ENCODE measurements at regions not wholly inside any gene's neighbourhood (a gene's known extent, or its start where the extent isn't known, plus 50 kb on each side); places are given as distances from the start of the nearest gene placed in this dataset.

GRCh38 chr5:88144219-88145001 is 124.2 kb downstream of the TMEM161B start:
- DNase-seq = peak; percentile 14
- ATAC-seq = no peak

GRCh38 chr5:88143693-88144218 is 124.9 kb downstream of the TMEM161B start:
- DNase-seq (no peak), ATAC-seq (no peak)

- no peak for DNase-seq
- no peak for ATAC-seq
Measured at GRCh38 chr5:88142886-88143692, 125.6 kb downstream of the TMEM161B start.

GRCh38 chr5:88142636-88142885 is 126.1 kb downstream of the TMEM161B start:
- ATAC-seq = no peak

DNA sequence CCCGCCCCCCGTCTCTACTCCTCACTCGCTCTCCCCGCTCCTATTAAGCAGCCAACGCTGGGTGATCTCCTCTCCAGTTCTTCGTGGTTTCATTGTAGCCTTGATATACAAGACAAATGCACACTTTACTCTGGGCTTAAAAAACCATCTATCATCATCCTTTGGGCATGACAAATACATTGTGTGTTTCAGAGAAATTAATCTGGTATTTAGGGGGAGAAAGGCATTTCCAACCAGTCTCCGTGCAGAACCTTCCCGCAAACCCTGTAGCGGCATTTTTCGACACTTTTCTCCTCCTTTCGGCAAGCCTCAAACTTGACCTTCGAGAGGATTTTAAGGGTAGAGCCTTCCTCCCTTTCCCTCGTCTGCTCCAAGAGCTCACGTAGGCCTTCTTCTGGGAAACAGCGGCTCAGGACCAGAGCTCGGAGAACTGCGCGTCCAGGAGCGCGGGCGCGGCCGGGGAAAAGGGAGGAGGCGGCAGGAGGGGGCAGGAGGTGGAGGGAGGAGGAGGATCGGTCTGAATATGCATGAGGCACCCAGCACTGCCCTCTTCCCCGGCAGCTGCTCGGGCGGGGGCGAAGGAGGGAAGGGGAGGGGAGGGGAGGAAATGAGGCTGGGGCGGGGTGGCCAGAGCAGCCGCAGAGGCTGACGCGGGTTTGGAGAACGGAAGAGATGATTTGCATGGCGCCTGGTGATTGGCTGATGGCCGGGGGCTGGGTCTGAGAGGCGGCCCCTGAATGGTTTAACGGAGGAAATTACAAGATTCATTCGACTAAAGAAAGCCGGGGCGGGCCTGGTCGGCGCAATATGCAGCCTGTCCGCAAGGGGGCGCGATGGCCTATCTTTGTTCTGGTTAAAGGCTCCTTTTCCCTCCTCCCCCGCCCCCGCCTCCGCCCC is 127.5 kb downstream of the TMEM161B start:
- ATAC-seq (peak; percentile 89), DNase-seq (peak; percentile 81)

More at GRCh38 chr5:88142636-88142885, 126.1 kb downstream of the TMEM161B start:
- DNase-seq = no peak

GRCh38 chr5:88140396-88140855 is 128.2 kb downstream of the TMEM161B start:
- no peak for DNase-seq

GRCh38 chr5:88130211-88130815 is 138.3 kb downstream of the TMEM161B start:
- no peak for DNase-seq

More at GRCh38 chr5:88140396-88140855, 128.2 kb downstream of the TMEM161B start:
- ATAC-seq = no peak

DNA sequence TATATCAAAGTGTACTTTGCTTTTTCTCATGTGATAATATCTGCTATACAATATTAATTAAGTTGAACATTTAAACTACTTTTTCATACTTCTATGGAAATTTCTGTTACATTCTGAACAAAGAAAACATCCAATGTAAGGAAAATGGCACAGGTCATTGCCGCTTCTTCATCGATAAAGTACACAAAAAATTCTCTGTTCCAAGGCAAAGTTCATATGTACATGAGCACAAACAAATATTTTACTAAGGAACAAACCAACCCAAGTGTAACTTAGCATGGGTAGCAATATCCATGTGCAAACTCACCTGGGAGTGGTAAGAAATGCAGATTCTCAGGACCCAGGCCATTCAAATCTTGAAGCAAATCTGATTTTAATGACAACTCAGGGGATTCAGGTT is 139.8 kb downstream of the TMEM161B start:
- ATAC-seq = no peak
- DNase-seq = no peak

More at GRCh38 chr5:88130211-88130815, 138.3 kb downstream of the TMEM161B start:
- no peak for ATAC-seq

DNA sequence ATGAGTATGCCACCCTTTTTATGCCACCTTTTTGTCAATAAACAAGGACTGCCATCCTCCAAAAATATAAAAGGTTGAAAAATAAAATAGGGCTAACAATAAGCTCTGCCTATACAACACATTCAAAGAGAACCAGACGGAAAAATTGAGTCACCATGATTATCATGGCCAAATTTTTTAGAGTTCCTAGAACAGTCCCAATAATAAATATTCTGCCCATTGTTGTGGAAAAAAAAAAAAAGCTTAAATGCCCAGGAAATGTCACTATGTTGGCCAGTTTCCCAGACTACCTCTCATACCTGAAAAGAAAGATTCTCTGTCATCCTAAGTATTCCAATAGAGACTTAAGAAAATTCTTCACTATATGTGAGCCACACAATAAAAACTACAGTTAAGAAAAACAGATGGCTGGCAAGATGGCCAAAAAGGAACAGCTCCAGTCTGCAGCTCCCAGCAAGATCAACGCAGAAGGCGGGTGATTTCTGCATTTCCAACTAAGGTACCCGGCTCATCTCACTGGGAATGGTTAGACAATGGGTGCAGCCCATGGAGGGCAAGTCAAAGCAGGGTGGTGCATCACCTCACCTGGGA is 149.0 kb downstream of the TMEM161B start:
- ATAC-seq (no peak), DNase-seq (no peak)

DNA sequence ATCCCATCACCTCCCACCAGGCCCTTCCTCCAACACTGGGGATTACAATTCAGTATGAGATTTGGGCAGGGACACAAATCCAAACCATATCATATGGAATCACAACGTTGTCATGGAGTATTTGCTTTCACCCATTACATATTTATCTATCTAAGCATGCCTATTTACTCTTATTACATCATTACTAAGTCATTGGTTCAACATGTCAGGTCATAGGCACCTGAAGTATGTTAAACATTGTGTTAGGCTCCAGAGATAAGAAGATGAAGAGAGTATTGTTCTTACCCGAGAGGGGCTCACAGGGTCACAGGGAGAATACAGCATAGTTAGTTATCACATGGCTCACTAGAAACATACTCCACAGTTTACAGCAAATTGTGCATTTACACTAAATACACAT is 150.5 kb downstream of the TMEM161B start:
- no peak for ATAC-seq

GRCh38 chr5:88117546-88117945 is 151.1 kb downstream of the TMEM161B start:
- no peak for DNase-seq
- no peak for ATAC-seq

More for the DNA sequence above, 150.5 kb downstream of the TMEM161B start:
- DNase-seq = no peak

GRCh38 chr5:88116396-88116795 is 152.2 kb downstream of the TMEM161B start:
- ATAC-seq = no peak
- DNase-seq = no peak

DNA sequence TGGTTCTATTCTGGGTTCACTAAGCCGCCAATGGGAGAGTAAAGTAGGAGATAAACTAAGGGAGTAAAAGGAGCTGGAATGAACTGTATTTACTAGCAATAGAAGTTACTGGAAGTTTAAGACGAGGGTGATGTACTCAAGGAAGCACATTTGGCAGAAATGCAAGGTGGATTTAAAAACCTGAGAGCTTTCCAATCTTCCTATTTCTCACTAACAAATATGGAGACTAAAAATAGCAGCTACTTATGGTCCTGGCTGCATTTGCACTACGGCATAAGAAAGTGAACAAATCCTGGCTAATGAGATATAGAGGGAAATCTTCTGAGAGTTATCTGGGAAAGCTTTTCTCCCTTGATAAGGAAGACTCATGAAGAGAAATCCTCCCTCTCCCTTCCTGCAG is 153.4 kb downstream of the TMEM161B start:
- ATAC-seq = no peak
- DNase-seq = no peak

- no peak for DNase-seq
- no peak for ATAC-seq
Measured at GRCh38 chr5:88113429-88113828, 155.2 kb downstream of the TMEM161B start.

- ATAC-seq = no peak
- no peak for DNase-seq
Measured at GRCh38 chr5:88109818-88110217, 158.8 kb downstream of the TMEM161B start.

GRCh38 chr5:88108490-88109279 is 160.0 kb downstream of the TMEM161B start:
- ATAC-seq (no peak), DNase-seq (no peak)

DNA sequence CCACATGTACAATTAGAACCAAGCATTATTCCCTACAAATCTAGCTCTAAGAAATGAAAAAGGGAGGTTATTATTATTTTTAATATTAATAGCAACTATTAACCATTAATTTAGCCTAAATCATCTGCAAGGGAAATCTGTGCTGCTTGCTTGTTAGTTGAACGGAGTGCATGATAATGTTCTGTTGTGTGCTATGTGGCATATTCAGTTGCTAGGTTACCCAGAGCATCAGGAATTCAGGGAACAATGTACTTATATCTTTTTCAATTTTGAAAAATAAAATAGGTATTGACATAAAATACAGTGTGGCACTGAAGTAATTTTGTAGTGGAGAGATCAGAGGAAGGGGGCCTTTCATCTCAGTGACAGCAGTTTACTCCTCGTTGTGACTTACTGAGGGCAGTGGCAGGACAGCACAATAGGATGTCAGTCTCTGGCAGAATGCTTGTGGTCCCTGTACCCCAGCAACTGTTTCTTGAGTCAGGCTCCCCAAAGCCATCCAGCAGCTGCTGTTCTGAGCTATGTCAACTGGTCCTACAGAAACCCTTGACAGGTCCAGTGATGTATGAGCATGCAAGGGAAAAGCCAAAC is 173.6 kb downstream of the TMEM161B start:
- ATAC-seq (no peak), DNase-seq (no peak)

GRCh38 chr5:88094403-88094802 is 174.2 kb downstream of the TMEM161B start:
- no peak for DNase-seq
- no peak for ATAC-seq

DNA sequence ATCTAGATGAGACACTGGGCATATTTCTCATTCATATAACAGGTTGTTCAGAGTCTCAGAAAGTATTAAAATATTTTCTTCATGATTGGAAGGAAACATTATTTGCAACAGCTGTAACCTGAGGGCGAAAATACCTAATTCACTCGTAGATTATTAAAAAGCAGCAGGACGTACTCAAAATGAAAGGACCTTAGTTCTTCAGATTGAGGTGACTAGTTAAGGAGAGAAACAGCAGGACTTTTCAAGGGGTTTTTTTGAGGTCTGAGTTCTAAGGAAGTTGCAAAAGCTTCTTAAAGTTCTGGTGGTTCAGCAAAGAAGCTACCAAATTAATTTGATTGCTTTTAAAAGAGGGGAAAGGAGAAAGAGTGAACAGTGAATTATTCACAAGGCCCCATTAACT is 174.9 kb downstream of the TMEM161B start:
- DNase-seq (no peak), ATAC-seq (no peak)

GRCh38 chr5:88092958-88093605 is 175.6 kb downstream of the TMEM161B start:
- no peak for ATAC-seq
- DNase-seq = no peak
